IMR-90 (cell line): ENCODE measurements at regions not wholly inside any gene's neighbourhood (a gene's known extent, or its start where the extent isn't known, plus 50 kb on each side); places are given as distances from the start of the nearest gene placed in this dataset.

Experiments used
- ATAC-seq: fragments of 200-7000 bp; cut with Tn5 transposase; 2 replicates; pipeline ENCODE4 v1.9.1; 2020; ENCODE audit warnings: low read depth, mild to moderate bottlenecking, moderate library complexity
- BruUV-seq: library from RNA; stranded (reverse); fragments of 400-500 nt; replicated peaks from 2 replicates; lab custom pipeline; 2021; lab: Mats Ljungman, UMichigan
- CTCF ChIA-PET: fragments of 300-600 bp; formaldehyde crosslinking; extraction: SDS; loops from one replicate; lab custom pipeline; 2021; ENCODE audit warnings: antibody characterized with exemption; lab: Yijun Ruan, JAX
- POLR2A ChIA-PET: fragments of 300-600 bp; sonication (Branson Sonifier 250); formaldehyde crosslinking; loops from one replicate; lab custom pipeline; 2022; ENCODE audit warnings: antibody characterized with exemption; ENCODE audit not compliant: unreplicated experiment; lab: Charles Lee
- DNase-seq: peaks from one replicate; pipeline ENCODE4 v3.0.0; 2013
- H2AFZ ChIP-seq: replicated peaks from 2 replicates; pipeline ENCODE3; 2013; ENCODE audit warnings: low read length, mild to moderate bottlenecking; ENCODE audit not compliant: poor library complexity
- H2AK5ac ChIP-seq: 2 replicates; pipeline ENCODE4 v1.6.1; 2013; ENCODE audit warnings: low read depth, low read length, inconsistent platforms
- H2AK9ac ChIP-seq: replicated peaks from 2 replicates; pipeline ENCODE3; 2013; ENCODE audit warnings: mild to moderate bottlenecking, low read depth, low read length, moderate library complexity; ENCODE audit not compliant: poor library complexity
- H2BK120ac ChIP-seq: 2 replicates; pipeline ENCODE4 v1.6.1; 2013; ENCODE audit warnings: low read depth, low read length, inconsistent platforms
- H2BK15ac ChIP-seq: 3 replicates; pipeline ENCODE4 v1.6.1; 2013; ENCODE audit warnings: low read depth, low read length, inconsistent platforms
- H2BK20ac ChIP-seq: 2 replicates; pipeline ENCODE4 v1.6.1; 2013; ENCODE audit warnings: low read depth, mild to moderate bottlenecking, inconsistent platforms, low read length, moderate library complexity
- H2BK5ac ChIP-seq: 2 replicates; pipeline ENCODE4 v1.6.1; 2013; ENCODE audit warnings: mild to moderate bottlenecking, low read depth, low read length, inconsistent platforms; ENCODE audit not compliant: poor library complexity, severe bottlenecking
- H3K14ac ChIP-seq: replicated peaks from 2 replicates; pipeline ENCODE4 v1.6.1; 2013; ENCODE audit warnings: low read depth, low read length, inconsistent platforms
- H3K18ac ChIP-seq: 2 replicates; pipeline ENCODE4 v1.6.1; 2013; ENCODE audit warnings: low read depth, low read length, control low read depth
- H3K23ac ChIP-seq: 2 replicates; pipeline ENCODE4 v1.6.1; 2013; ENCODE audit warnings: low read depth, low read length, inconsistent platforms
- H3K27ac ChIP-seq: 2 replicates; pipeline ENCODE4 v1.5.1; 2013; ENCODE audit warnings: mild to moderate bottlenecking, control low read depth, low read length; ENCODE audit not compliant: insufficient read depth
- H3K27me3 ChIP-seq: 2 replicates; pipeline ENCODE4 v1.6.1; 2013; ENCODE audit warnings: low read length; ENCODE audit not compliant: control insufficient read depth, insufficient read depth
- H3K36me3 ChIP-seq: 2 replicates; pipeline ENCODE4 v1.6.1; 2013; ENCODE audit warnings: low read length, mixed read lengths; ENCODE audit not compliant: control insufficient read depth, insufficient read depth
- H3K4ac ChIP-seq: 2 replicates; pipeline ENCODE4 v1.6.1; 2013; ENCODE audit warnings: low read depth, low read length, inconsistent platforms
- H3K4me1 ChIP-seq: 2 replicates; pipeline ENCODE4 v1.6.1; 2013; ENCODE audit warnings: low read length, mixed read lengths; ENCODE audit not compliant: control insufficient read depth, insufficient read depth
- H3K4me2 ChIP-seq: 2 replicates; pipeline ENCODE4 v1.6.1; 2013; ENCODE audit warnings: low read depth, mild to moderate bottlenecking, control low read depth, low read length, moderate library complexity
- H3K4me3 ChIP-seq: 2 replicates; pipeline ENCODE4 v1.5.1; 2013; ENCODE audit warnings: low read depth, mild to moderate bottlenecking, control low read depth, low read length, moderate library complexity; ENCODE audit not compliant: insufficient read depth
- H3K56ac ChIP-seq: 2 replicates; pipeline ENCODE4 v1.6.1; 2013; ENCODE audit warnings: low read length, inconsistent platforms; ENCODE audit not compliant: insufficient read depth; ENCODE audit errors: extremely low read depth
- H3K79me1 ChIP-seq, 2 experiments: 2 replicates each; pipeline ENCODE4 v1.6.1; 2013; ENCODE audit warnings: low read length in 2 of 2, inconsistent platforms in 1 of 2, low read depth in 1 of 2
- H3K9ac ChIP-seq: 2 replicates; pipeline ENCODE4 v1.6.1; 2013; ENCODE audit warnings: low read depth, low read length, control low read depth
- H3K9me1 ChIP-seq: 2 replicates; pipeline ENCODE4 v1.6.1; 2013; ENCODE audit warnings: low read length, inconsistent platforms; ENCODE audit not compliant: insufficient read depth
- H3K9me3 ChIP-seq: 2 replicates; pipeline ENCODE4 v1.6.1; 2013; ENCODE audit warnings: low read length; ENCODE audit not compliant: control insufficient read depth, insufficient read depth
- H4K20me1 ChIP-seq: 2 replicates; pipeline ENCODE4 v1.6.1; 2013; ENCODE audit warnings: low read length, inconsistent platforms; ENCODE audit not compliant: insufficient read depth
- H4K5ac ChIP-seq: 2 replicates; pipeline ENCODE4 v1.6.1; 2013; ENCODE audit warnings: mild to moderate bottlenecking, low read depth, low read length, control low read depth
- H4K8ac ChIP-seq, 2 experiments: 2 replicates each; pipeline ENCODE4 v1.6.1; 2013; ENCODE audit warnings: low read depth in 2 of 2, low read length in 2 of 2, control low read depth in 1 of 2, inconsistent platforms in 1 of 2
- H4K91ac ChIP-seq: 2 replicates; pipeline ENCODE4 v1.6.1; 2013; ENCODE audit warnings: low read depth, low read length, inconsistent platforms; ENCODE audit not compliant: insufficient read depth
- CEBPB ChIP-seq: IDR thresholded peaks from 2 replicates; pipeline ENCODE4 v1.6.1; 2012; ENCODE audit warnings: low read depth, low read length, improper control_type of control experiment
- CHD1 ChIP-seq: IDR thresholded peaks from 2 replicates; pipeline ENCODE4 v1.6.1; 2012; ENCODE audit warnings: low read depth, low read length, improper control_type of control experiment
- FOS ChIP-seq: fragments of 150-350 bp; IDR thresholded peaks from 2 replicates; pipeline ENCODE4 v1.6.1; 2016; ENCODE audit warnings: low read depth, low read length
- MXI1 ChIP-seq: IDR thresholded peaks from 2 replicates; pipeline ENCODE4 v1.6.1; 2012; ENCODE audit warnings: low read depth, mild to moderate bottlenecking, low read length, moderate library complexity, borderline replicate concordance
- POLR2A ChIP-seq: IDR thresholded peaks from 2 replicates; pipeline ENCODE4 v1.6.1; 2012; ENCODE audit warnings: mild to moderate bottlenecking, low read depth, low read length
- RCOR1 ChIP-seq: IDR thresholded peaks from 2 replicates; pipeline ENCODE4 v1.6.1; 2012; ENCODE audit warnings: mild to moderate bottlenecking, low read length, improper control_type of control experiment; ENCODE audit not compliant: insufficient replicate concordance
- RFX5 ChIP-seq: IDR thresholded peaks from 2 replicates; pipeline ENCODE4 v1.8.0; 2012; ENCODE audit warnings: low read depth, mild to moderate bottlenecking, low read length, moderate library complexity
- SMC3 ChIP-seq: fragments of 150-350 bp; IDR thresholded peaks from 2 replicates; pipeline ENCODE4 v1.6.1; 2016; ENCODE audit warnings: low read depth, mild to moderate bottlenecking, antibody characterized with exemption, low read length, moderate library complexity
- WGBS, 2 experiments: methylation state at CpG; one replicate each; pipeline versions ENCODE4 v1.1.5 to v1.1.7; 2013; ENCODE audit warnings: missing lambda C conversion rate in 2 of 2; ENCODE audit not compliant: insufficient read length in 1 of 2; ENCODE audit errors: extremely low coverage in 2 of 2; 5-methylcytosine and 5-hydroxymethylcytosine counted together
- dilution Hi-C: fragments of 300-500 bp; cut with HindIII; formaldehyde crosslinking; loops from one replicate; pipeline ENCODE4 v1.14.3; 2018; ENCODE audit warnings: low sequenced_read_pairs; ENCODE audit not compliant: unreplicated experiment
- in situ Hi-C: fragments of 300-500 bp; cut with MboI; formaldehyde crosslinking; loops from 3 replicates; pipeline ENCODE4 v1.14.3; 2019; ENCODE audit warnings: low sequenced_read_pairs, inconsistent platforms, mixed read lengths
- intact Hi-C: fragments of 100-400 bp; cut with micrococcal nuclease; formaldehyde crosslinking; loops from 2 replicates; pipeline ENCODE4 v1.10.0; 2022
- TF ChIP-seq, protein P1 (sequence below): fragments of 150-350 bp; IDR thresholded peaks from 2 replicates; pipeline ENCODE4 v1.6.1; 2017; ENCODE audit warnings: mild to moderate bottlenecking, antibody characterized with exemption, low read length, low read depth
- TF ChIP-seq, protein P2 (sequence below): conservative IDR thresholded peaks from 2 replicates; pipeline ENCODE4 v1.5.1; 2012; ENCODE audit warnings: mild to moderate bottlenecking, low read depth, low read length, improper control_type of control experiment
- TF ChIP-seq, protein P3 (sequence below): fragments of 150-350 bp; IDR thresholded peaks from 2 replicates; pipeline ENCODE4 v1.6.1; 2016; ENCODE audit warnings: low read depth, mild to moderate bottlenecking, low read length, moderate library complexity, borderline replicate concordance

DNA sequence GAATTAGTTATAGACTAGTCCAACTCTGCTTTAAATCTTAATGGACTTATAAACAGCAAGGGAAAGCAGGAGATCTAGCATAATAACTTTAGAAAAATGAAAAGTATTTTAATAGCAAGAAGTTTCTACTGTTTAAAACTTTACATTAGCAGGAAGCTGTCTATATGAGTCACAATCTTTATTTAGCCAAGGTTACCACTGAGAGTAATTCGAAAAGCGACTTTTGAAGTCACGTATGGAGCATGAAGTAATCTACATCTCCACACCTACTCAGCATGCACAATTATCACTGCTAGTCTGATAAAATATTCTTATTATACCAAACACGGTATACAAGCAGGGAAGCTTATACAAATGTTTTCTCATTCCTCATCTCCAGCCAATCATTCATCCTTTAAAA lies 515.4 kb upstream of the SOX11 start:
- Histone ChIP-seq H3K4ac (no peak overlapping the region), H4K5ac (no peak overlapping the region), H3K79me1 (no peaks in the 10 kb centered on the region), H3K9ac (no peak overlapping the region), H3K9me3 (peaks cover 5% of the 10 kb centered on the region), H3K56ac (no peak overlapping the region), H3K4me1 (no peaks in the 10 kb centered on the region), H4K20me1 (no peaks in the 10 kb centered on the region), H2AK9ac (no peak overlapping the region), H3K14ac (no peak overlapping the region), H4K91ac (no peak overlapping the region), H3K23ac (no peak overlapping the region), H2BK120ac (no peak overlapping the region), H3K9me1 (no peaks in the 10 kb centered on the region), H2AFZ (no peak overlapping the region), H3K4me3 (no peak overlapping the region), H2BK20ac (no peak overlapping the region), H2BK5ac (no peak overlapping the region), H3K27ac (no peak overlapping the region), H4K8ac (no peak overlapping the region), H2BK15ac (no peak overlapping the region), H3K18ac (no peak overlapping the region), H2AK5ac (no peak overlapping the region), H3K36me3 (no peaks in the 10 kb centered on the region), H3K27me3 (no peaks in the 10 kb centered on the region), H3K4me2 (no peak overlapping the region)
- no CpG with 5 or more reads among the region's 4 CpGs for WGBS, 2 experiments
- intact Hi-C loops (no loop called here), dilution Hi-C loops (no loop called here), in situ Hi-C loops (no loop called here)
- no peak for ATAC-seq
- ChIA-PET POLR2A (no interaction called here), CTCF (no interaction called here)
- DNase-seq = peak; percentile 26
- no TSS peak for BruUV-seq
- TF ChIP-seq RCOR1 (no peak), MXI1 (no peak), CHD1 (no peak), RFX5 (no peak), FOS (no peak), CEBPB (no peak), SMC3 (no peak), POLR2A (no peak)
- TF ChIP-seq, protein P1, sequence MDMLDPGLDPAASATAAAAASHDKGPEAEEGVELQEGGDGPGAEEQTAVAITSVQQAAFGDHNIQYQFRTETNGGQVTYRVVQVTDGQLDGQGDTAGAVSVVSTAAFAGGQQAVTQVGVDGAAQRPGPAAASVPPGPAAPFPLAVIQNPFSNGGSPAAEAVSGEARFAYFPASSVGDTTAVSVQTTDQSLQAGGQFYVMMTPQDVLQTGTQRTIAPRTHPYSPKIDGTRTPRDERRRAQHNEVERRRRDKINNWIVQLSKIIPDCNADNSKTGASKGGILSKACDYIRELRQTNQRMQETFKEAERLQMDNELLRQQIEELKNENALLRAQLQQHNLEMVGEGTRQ = no peak
- TF ChIP-seq, protein P2, sequence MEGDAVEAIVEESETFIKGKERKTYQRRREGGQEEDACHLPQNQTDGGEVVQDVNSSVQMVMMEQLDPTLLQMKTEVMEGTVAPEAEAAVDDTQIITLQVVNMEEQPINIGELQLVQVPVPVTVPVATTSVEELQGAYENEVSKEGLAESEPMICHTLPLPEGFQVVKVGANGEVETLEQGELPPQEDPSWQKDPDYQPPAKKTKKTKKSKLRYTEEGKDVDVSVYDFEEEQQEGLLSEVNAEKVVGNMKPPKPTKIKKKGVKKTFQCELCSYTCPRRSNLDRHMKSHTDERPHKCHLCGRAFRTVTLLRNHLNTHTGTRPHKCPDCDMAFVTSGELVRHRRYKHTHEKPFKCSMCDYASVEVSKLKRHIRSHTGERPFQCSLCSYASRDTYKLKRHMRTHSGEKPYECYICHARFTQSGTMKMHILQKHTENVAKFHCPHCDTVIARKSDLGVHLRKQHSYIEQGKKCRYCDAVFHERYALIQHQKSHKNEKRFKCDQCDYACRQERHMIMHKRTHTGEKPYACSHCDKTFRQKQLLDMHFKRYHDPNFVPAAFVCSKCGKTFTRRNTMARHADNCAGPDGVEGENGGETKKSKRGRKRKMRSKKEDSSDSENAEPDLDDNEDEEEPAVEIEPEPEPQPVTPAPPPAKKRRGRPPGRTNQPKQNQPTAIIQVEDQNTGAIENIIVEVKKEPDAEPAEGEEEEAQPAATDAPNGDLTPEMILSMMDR = no peak
- TF ChIP-seq, protein P3, sequence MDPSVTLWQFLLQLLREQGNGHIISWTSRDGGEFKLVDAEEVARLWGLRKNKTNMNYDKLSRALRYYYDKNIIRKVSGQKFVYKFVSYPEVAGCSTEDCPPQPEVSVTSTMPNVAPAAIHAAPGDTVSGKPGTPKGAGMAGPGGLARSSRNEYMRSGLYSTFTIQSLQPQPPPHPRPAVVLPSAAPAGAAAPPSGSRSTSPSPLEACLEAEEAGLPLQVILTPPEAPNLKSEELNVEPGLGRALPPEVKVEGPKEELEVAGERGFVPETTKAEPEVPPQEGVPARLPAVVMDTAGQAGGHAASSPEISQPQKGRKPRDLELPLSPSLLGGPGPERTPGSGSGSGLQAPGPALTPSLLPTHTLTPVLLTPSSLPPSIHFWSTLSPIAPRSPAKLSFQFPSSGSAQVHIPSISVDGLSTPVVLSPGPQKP = no peak
